Smooth muscle cell of the brain vasculature (primary cell): ENCODE measurements at regions not wholly inside any gene's neighbourhood (a gene's known extent, or its start where the extent isn't known, plus 50 kb on each side); places are given as distances from the start of the nearest gene placed in this dataset.
"Not testable (repeated sequence)": the region's sequence is repeated elsewhere in the genome, so short reads cannot be mapped to it uniquely, and the experiment has no call there.

Experiments used
- DNase-seq: peaks from one replicate; pipeline ENCODE4 v3.0.0-alpha.2; 2012; ENCODE audit warnings: low read depth, low spot score

DNA sequence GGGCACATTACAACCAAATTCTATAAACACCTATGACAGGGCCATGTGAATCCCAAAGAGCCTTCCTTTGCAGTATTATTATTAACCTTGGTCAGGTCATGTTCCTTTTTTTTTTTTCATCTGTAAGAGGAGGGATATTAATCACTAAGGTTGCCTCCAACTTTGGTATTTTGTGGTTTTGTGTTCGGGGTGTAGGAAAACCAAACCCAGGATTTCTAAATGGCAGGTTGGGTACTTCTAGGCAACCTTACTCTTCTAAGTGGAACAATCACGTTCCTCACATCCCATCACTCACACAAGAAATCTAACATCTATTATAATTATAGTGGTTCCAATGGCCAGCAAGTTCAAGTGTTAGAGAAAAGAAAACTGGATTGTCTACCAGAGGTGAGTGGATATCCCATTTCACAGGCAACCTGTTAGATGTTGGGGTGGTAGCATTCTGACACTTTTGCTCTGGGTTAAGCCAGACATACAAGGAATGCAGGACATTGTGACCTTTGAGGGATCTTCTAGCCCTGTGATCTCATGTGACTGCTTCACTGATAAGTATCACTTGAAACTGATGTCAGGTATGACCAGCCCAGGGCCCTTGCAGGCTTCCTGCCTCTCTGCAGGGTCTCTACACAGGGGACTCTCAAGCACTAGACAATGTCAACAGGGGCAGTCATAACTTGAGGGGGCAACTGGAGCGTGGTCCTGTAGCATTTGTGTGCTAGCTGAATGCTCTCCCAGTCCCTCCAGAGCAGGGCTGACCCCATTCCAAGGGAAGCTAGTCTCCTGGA is 126.2 kb upstream of the VLDLR start:
- DNase-seq: no peak

DNA sequence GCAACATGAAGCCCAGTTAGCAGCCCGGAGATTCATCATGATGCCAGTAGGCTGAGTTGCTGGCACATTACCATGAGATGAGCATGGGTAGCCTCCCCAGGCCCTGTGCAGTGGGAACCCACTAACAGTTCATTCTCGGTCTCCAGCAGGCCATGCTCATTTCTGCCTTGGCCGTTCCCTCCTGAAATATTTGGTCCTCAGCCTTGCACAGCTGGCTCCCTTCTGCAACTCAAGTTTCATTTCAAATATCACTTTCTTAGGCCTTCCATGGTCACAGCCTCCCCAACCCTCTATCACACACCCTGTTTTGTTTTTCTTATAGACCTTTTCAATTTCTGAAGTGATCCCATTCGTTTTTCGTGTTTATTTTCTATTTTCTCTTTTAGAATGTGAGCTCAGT is 125.4 kb upstream of the VLDLR start:
- DNase-seq: no peak

DNA sequence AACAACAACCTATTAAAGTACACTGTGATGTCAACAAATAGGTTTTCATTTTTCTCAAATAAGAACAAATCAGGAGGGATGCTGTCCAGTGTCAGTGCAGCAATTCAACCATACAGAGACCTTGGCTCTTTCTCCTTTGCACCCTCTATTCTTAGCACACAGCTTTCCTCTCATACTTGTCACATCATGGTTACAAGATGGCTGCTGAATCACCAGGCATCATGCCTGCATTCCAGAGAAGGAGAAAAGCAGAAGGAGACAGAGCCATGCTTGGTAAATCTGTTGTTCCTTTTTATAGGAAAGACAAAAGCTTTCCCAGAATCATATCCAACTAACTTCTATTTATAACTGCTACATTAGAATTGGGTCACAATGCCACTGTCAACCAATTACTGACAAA is 124.7 kb upstream of the VLDLR start:
- no peak for DNase-seq

DNA sequence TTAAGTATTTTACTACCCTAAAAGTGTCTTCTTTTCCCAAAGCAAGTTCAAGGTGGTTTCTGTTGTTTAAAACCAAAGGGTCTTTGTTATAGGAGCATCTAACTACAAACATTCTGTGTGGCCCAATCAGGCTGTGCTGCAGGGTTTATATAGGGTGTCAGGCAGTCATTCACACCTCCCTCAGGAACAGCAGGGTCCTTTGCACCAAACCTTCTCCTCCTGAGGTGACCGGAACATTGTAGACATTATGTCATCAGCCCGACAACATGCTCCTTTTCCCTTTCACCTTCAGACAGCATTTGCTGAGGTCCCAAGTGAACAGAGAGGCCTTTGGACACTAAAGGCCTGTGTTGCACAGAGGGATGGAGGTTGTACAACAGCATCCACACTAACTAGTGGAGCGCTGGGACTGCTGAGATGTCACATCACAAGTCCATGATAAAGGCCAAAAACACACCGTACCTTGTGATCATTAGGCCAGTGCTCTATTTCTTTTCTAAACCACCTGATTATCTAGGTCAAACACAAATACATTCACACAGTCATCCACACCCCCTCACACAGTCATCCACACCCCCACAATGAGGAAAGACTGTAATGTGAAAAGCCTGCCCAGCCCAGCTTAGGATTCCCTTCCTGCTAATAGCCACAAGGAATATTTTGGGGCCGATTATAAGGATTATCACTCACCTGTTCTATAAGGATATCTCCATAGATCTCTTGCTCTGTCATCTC is 123.8 kb upstream of the VLDLR start:
- DNase-seq: no peak

DNA sequence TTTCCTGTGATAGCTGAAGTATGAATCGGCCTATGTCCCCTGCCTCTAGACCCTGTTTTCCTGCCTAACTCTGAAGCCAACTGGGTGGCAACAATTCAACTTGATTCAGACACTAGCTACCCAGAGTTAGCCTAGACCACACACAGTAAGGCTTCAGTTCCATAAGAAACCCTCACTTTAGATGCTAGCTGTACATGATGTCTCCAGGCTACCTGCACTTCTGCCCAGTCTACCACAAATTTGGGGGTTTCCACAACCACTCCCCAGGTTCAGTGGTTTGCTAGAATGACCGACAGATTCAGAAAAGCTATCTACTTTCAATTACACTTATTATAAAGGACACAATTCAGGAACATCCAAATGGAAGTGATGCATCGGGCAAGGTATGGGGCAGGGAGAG is 119.4 kb upstream of the VLDLR start:
- no peak for DNase-seq

DNA sequence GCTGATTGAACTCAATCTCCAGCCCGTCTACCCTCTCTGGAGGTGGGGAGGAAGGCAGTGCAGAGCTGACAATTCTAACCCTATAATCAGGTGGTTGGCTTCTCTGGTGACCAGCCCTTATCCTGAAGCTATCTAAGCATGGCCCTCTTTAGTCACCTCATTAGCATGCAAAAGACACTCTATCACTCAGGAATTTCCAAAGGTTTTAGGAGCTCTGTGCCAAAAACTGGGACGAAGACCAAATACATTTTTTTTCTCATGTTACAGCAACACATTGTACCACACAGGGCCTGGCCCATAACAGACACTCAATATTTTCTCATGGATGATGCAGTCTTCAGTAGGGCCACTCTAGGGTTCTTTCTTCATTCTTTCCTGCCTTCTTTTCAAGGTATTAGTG is 118.8 kb upstream of the VLDLR start:
- DNase-seq: no peak

DNA sequence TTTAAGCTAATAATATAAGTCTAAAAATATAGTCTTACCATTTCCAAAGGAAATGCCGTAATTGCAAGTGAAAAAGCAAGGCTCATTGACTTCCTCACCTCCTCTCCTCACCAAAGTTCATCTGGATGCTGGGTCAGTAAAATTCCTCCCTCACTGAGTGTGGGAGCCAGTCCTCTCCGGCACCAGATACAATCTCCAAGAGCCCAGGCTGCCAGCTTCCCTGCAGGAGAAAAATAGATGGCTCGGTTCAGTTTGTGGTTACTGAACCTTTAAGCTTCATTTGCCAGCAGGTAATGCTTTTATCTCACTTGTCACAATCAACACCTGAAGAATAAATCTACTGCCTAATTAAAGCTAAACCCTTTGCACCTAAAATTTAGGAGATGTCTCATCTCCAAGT is 115.3 kb upstream of the VLDLR start:
- DNase-seq: no peak

DNA sequence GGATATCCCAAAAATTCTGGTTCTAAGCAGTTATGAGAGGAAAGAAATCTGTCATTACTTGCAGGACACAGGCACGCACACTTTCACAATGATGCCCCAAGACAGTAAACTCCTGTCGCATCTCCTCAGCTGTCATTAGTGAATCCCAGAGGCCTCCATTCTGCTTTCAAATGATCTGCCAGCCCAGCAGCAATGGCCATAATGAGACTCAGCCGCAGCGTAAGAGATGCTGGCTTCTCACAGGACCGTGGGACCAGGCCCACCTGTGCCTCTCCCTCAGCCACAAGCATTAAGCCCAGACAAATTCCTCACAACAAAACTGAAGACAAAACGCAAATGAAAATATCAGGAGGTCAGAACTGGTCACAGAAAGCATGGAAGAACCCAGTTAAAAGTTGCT is 98.0 kb upstream of the VLDLR start:
- DNase-seq: no peak

GRCh38 chr9:2524601-2525000 is 97.0 kb upstream of the VLDLR start:
- no peak for DNase-seq

- DNase-seq: no peak
Measured at GRCh38 chr9:2525147-2525546, 96.4 kb upstream of the VLDLR start.

GRCh38 chr9:2526071-2526828 is 95.3 kb upstream of the VLDLR start:
- DNase-seq: no peak

GRCh38 chr9:2531481-2531880 is 90.1 kb upstream of the VLDLR start:
- no peak for DNase-seq

DNA sequence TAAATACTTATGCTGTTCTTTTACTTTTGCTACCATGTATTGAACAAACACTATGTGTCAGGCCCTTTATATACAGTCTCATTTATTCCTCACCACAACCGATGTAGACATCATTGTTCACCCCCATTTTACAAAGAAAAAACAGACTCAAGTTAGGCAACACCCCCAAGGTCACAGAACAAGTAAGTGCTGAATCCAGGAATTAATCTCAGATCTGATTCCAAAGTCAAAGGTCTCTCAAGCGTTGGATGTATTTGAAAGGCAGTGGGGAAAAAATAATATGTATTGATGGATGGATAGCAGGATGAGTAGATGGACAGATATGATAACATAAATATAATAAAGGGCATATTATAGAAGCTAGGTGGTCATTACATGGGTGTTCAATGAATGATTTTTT is 85.1 kb upstream of the VLDLR start:
- no peak for DNase-seq

- no peak for DNase-seq
Measured at GRCh38 chr9:2545881-2546490, 75.6 kb upstream of the VLDLR start.

DNA sequence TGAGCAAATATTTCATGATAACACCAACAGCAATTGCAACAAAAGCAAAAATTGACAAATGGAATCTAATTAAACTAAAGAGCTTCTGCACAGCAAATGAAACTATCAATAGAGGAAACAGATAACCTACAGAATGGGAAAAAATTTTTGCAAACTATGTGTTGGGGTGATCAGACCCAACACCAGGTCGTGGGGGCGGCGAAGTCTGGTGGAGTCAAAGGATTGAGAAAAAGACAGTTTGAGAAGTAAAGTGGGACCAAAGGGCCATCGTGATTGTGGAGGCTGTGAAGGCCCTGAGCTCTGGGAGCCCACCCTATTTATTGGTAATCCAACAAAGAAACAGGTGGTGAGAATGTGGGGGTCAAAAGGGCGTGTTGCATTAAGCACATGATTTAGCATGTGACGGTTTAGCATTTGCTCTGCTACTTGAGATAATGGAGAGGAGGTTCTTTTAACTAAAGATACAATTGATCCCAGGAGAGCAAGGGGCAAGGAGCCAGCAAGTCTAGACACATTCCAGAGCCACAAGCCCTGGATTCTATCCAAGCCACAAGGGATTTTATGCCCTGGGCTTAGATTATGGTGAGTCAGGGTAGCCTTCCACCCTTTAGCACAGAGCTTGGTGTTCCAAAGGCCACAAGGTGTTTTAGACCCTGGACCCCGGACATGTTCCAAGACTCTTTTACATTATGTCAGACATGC is 65.5 kb upstream of the VLDLR start:
- DNase-seq: not testable (repeated sequence)

GRCh38 chr9:2557693-2558092 is 63.9 kb upstream of the VLDLR start:
- DNase-seq: no peak

DNA sequence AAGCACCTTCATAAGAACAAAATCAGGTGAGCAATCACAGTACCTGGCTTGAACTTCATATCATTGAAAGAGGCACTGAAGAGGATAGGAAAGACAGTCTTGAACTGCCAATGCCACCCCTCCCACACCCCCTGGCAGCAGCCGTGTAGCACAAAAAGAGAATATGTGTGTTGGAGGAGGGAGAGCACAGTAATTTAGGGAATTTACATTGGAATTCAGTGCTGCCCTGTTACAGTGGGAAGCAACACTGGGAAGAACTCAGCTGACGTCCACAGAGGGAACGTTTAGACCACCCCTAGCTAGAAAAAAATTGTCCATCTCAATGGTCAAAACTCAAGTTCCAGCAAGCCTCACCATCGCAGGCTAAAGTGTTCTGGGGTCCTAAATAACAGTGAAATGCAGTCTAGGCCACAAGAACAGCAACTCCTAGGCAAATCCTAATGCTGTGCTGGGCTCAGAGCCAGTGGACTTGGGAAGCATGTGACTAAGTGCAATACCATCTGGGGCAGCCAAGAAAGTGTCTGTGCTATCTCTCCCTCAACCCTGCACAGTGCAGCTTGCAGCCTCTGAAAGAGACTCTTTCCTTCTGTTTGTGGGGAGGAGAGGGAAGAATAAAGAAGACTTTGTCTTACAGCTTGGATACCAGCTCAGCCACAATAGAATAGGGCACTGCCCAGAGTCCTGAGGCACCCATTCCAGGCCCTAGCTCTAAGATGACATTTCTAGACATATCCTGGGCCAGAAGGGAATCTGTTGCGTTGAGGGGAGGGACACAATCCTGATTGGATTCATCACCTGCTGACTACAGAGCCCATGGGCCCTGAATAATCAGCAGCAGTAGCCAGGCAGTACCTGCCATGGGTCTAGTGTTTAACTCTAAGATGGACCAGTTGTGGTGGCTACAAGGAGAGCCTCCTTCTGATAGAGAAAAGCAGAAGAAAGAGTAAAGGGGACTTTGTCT is 62.1 kb upstream of the VLDLR start:
- peak; percentile 57 for DNase-seq

- no peak for DNase-seq
Measured at GRCh38 chr9:2560180-2560579, 61.4 kb upstream of the VLDLR start.

DNA sequence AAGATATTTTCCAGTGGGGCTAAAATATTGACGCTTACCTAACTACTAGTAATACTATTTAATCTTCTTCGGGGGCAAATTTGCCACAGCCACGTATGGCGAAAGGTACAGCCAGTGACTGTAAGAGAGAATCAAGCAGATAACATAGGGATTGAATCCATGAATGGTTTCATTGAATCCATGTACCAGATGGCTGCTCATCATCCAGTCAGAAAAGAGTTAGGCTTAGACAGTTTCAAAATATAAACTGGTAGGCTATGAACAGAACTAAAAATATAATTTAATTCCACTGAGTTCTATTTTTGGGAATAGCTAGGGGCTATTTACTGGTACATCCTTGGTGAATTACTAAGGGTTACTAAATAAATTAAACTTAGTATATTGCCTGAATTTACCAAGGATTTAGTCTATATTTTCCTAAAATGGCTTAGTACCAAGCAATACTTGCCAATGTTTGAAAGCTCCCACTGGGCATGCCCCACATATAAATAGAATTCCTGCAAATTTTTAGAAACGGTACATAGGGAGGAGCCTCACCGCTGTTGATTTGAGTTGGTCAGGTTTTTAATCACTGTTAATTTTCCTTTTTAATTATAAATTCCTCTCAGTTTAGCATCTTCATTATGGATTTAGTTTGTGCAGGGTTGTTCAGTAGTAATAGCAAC is 55.8 kb upstream of the VLDLR start:
- no peak for DNase-seq

GRCh38 chr9:2567922-2568321 is 53.7 kb upstream of the VLDLR start:
- no peak for DNase-seq
